Kidney glomerular epithelial cell (primary cell): ENCODE measurements at regions not wholly inside any gene's neighbourhood (a gene's known extent, or its start where the extent isn't known, plus 50 kb on each side); places are given as distances from the start of the nearest gene placed in this dataset.

Source experiments
- DNase-seq: peaks from one replicate; lab custom pipeline; 2025; lab: John Stamatoyannopoulos, UW

- no peak for DNase-seq
These were observed 73.1 kb downstream of the RTP5 start for GRCh38 chr2:241942416-241943208.

DNA sequence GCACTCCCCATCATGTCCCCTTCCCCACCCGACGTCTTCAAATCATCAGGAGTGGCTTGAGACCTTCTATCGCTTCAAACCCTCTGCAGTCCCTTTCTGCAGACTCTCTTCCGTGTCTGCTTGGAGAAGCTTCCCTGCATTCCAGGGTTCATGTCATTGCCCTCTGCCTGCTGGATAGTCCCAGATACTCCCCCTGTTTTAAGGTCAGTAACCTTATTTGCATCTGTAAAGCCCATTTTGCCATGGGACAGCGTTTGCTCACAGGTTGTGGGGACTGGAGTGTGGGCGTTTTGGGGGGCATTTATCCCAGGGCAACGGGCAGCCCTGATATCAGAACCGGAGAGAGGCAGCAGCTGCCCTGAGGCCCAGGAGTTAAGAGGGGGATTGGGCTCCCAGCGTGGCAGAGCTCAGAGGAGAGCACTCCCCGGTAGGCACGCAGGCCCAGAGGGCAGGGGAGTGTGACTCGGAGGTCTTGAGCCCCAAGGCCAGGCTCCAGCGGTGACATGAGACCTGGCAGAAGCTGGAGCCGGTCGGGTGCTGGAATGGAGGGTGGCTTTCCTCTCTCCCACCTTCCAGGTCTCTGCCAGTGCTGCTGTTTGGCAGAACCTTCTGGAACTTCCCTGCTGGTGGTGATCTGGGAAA lies 73.8 kb downstream of the RTP5 start:
- DNase-seq, result no peak

DNA sequence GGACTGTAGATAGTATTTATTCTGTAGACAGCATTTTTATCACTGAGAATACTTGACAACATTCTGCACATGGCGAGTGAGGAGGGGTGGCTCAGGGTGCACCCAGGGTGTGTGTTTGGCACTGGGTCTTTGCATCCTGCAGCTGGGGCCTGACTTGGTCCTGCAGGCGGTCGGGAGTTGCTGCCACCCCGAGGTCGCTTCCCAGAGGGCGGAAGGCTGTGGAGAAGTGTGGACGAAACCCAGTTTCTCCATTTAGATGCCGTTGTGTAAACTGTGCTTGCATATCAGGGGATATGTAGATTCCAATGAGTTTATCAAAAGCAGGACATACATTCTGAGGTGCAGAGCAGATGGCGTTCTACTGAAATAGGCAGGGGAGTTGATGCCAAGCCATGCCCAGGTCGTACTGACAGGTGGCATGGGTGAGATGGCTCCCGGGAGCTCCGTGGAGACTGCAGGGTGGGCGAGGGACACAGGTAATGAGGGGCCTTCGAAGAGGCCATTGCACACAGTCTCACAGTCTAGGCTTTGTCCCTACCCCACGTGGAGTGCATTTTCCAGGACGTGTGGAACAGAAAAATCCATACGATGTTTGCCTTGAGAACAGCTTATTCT lies 74.5 kb downstream of the RTP5 start:
- DNase-seq, result no peak

GRCh38 chr2:241944821-241945220 lies 75.3 kb downstream of the RTP5 start:
- no peak for DNase-seq

GRCh38 chr2:241945311-241945710 lies 75.8 kb downstream of the RTP5 start:
- DNase-seq, result no peak

GRCh38 chr2:241945803-241946202 lies 76.3 kb downstream of the RTP5 start:
- no peak for DNase-seq

DNA sequence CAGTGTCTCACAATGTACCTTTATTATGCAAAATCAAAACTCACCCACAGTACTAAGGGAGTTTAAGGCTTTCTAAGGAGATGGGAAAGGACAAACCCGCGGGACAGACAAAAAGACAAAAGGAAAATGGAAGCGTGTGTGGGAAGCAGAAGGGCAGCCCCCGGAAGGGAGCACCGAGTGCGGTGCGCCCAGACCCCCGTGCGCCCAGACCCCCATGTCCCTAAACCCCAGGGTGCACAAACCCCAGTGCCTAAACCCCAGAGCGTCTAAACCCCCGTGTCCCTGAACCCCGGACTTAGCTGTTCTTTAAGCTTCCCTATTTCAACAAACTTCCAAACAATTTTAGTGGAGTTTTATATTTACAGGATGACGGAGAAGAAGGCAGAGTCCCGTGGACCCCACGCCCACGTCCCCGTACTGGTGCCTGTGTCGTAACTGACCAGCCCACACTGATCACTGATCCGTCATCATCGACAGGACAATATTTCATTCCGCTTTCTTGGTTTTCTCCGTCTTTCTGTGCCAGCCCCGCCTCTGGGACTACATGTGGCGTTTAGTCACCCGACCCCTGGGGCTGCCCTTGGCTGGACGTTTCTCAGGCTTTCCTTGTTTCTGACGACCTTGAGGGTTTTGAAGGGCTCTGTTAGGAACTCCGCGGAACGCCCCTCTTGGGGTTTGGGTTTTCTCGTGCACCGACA lies 76.9 kb downstream of the RTP5 start:
- DNase-seq, result no peak

DNA sequence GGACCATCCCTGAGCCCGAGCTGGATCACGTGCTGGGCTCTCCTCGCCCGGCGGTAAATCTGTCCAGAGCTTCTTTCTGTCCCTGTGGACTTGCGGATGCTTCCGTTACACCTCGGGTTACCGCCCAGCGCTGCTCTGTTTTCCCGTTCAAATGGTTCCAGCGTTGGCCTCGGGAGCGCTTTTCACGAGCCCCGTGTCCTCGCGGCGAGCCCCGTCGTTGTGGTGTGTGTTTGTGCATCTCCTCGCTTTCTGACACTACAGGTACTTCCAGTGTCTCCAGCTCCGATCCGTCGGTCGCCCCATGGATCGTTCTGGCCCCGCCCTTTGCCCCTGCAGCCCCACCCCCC lies 77.4 kb downstream of the RTP5 start:
- DNase-seq, result no peak

DNA sequence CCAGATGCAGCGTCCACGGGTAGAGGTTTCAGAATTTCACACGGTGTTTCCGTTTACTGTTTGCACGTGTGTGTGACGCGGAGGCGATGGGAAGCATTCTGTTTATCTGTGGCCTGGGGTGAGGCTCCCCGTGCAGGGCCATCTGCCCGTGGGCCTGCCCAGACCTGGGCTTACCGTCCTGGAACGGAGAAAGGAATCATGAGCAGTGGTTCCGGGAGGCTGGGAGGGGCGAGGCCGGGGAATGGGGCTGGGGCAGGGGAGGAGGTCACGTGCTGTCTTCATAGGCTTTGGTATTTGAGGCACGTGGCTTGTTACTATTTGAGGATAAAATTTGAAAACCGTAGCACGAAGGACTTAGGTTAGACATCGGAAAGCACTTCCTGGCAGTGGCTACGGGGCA lies 77.9 kb downstream of the RTP5 start:
- DNase-seq, result no peak

- DNase-seq, result no peak
These were observed 78.3 kb downstream of the RTP5 start for GRCh38 chr2:241947876-241948275.

DNA sequence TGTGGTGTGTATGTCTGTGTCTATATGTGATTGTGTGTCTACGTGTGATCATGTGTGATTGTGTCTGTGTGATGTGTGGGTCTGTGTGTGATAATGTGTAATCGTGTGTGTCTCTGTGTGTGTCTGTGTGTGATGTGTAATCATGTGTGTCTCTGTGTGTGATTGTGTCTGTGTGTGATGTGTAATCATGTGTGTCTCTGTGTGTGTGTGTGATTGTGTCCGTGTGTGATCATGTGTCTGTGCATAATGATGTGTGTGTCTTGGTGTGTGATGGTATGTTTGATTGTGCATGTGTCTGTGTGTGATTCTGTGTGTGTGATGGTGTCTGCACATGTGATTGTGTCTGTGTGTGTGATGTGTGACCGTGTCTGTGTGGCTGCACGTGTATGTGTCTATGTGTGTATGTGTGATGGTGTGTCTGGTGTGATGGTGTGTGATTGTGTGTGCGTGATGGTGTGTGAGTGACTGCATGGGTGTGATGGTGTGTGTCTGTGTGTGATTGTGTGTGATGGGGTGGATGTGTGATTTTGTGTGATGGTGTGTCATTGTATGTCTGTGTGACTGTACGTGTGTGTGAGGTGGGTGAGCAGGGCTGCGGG lies 78.9 kb downstream of the RTP5 start:
- DNase-seq, result no peak

- DNase-seq, result no peak
These were observed 79.6 kb downstream of the RTP5 start for GRCh38 chr2:241948901-241949735.

- DNase-seq, result no peak
These were observed 80.3 kb downstream of the RTP5 start for GRCh38 chr2:241949736-241950412.

GRCh38 chr2:241950413-241951315 lies 81.1 kb downstream of the RTP5 start:
- peak; percentile 35 for DNase-seq

DNA sequence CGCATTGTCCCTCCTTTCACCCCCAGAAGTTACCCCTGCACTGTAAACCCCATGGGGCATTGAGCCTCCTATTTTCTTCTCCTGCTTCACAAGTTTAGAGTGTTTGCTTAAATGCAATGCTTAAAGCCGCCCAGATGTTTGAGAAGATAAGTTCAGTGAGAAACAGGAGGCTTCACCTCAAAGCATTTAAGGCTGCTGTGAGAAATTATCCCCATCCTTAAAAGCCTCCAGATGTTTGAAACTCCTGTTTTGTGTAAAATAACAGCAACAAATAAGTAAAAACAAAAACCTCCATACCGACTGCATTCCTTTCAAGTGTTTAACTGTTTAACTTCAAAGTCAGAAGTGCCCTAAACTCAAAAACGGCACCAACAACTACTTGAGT lies 81.8 kb downstream of the RTP5 start:
- no peak for DNase-seq

DNA sequence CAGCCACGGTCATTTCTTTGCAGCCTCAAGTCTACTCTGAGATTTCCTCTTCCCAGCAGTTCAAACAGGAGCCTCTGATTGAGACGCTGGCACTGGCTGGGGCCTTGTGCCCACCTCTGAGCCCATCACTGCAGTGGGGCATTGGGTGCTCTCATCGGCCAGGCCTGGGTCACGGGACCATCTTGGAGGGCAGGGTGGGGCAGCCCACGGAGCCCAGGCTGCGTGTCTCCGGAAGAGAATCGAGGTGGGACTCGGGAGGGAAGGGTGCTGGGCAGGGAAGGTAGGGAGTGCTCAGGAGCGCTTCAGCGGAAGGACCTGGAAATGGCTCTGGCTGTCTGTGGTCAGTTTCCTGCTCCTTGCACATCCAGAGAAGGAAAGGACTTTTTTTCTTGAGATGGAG lies 82.4 kb downstream of the RTP5 start:
- no peak for DNase-seq

DNA sequence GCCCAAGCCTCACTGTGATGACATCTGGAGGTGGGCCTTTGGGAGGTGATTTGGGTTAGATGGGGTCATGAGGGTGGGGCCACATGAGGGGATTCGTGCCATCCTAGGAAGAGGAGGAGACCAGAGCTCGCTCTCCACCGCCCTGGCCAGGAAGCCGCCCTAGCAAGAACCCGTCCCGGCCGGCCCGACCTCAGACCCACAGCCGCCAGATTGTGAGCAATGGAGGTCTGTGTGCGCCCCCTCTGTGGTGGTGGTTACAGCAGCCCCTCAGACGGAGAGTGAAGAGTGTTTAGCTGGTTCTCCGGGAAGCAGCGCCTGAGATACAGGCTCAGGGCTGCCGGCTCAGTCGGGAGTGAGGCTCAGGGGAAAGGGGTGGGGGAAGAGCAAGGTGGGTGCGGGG lies 83.3 kb downstream of the RTP5 start:
- DNase-seq, result no peak

DNA sequence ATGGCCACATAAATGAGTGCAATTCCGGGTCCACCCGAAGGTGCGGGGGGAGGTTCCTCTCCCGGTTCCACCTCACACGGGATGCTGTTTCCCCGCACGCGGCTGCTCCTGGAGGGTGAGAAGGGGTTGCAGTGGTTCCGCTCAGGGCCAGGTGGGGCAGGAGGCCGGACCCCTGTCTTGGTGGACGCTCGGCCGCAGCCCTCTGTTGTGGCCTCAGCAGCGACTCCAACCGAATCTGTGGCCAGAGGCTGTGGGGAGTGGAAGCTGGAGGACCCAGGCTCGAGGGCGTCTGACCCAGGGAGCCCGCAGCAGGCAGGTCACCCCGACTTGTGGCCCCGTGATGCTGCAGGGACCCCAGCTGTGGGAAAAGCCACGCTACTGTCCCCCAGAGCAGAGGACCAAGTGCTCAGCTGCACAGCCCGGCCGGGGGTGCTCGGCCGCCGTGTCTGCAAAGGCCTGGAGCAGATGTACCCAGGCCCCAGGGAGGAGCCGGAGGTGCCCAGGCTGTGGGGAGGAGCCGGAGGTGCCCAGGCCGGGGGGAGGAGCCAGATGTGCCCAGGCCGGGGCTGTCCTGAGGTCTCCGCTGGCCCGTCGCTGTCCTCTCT lies 83.9 kb downstream of the RTP5 start:
- no peak for DNase-seq

DNA sequence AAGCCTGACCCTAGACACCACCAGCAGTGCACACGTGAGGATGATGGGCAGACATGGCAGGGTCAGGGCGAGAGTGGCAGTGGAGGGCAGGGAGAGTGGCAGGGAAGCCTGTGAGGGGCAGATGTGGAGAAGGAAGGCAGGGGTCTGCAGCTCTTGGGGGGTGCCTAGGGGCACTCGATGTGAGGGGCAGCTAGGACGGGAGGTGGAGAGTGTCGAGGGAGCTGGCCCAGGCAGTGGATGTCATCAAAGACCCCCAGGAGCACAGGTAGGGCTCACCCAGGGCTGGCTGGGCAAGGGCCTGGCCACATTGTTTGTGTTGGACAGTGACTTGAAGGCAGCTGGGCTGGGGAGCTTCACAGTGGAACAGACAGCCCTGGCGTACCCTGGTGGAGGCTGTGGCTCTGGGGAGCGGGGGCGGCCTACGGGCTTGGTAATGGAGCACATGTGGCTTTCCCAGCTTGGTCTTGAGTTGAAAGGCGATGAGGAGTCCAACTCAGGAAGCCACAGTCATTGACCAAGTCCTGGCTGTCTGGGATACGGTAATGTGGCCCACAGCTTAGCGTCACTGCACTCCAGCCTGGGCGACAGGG lies 87.1 kb downstream of the RTP5 start:
- DNase-seq, result no peak
